GM13977 (cell line): ENCODE measurements at regions not wholly inside any gene's neighbourhood (a gene's known extent, or its start where the extent isn't known, plus 50 kb on each side); places are given as distances from the start of the nearest gene placed in this dataset.

Experiments used
- DNase-seq: peaks from one replicate; pipeline ENCODE4 v3.0.0; 2012; ENCODE audit warnings: low spot score
- in situ Hi-C: fragments of 300-500 bp; cut with MboI; formaldehyde crosslinking; loops from one replicate; pipeline ENCODE4 v1.12.0; 2022; ENCODE audit warnings: low sequenced_read_pairs, low pct_unique_long_range_greater_than_20kb, mixed read lengths, inconsistent platforms; ENCODE audit not compliant: unreplicated experiment
- TF ChIP-seq, protein P1 (sequence below): IDR thresholded peaks from 2 replicates; pipeline ENCODE4 v1.5.1; 2012; ENCODE audit warnings: mild to moderate bottlenecking, control low read depth; ENCODE audit not compliant: insufficient read depth; ENCODE audit errors: extremely low read depth, missing control alignments

DNA sequence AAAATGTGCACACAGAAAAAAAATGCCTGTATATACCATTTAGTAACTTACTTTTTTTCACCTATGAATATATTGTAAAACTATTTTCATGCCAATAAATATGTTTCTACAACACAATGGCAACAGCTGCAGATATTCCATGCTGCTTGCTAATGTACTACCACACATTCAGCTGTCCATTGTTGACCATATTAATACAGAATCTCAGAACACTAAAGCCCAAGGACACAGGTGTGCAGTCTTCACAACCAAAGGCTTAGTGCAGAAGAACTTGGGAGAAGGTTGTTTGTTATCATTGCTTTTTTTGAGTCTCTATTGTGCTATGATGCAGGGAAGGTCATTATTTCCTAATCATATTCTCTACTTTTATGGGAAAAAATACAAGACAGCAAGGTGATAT lies 79.6 kb downstream of the DIPK2A start:
- in situ Hi-C loops, result no loop called here
- TF ChIP-seq, protein P1, sequence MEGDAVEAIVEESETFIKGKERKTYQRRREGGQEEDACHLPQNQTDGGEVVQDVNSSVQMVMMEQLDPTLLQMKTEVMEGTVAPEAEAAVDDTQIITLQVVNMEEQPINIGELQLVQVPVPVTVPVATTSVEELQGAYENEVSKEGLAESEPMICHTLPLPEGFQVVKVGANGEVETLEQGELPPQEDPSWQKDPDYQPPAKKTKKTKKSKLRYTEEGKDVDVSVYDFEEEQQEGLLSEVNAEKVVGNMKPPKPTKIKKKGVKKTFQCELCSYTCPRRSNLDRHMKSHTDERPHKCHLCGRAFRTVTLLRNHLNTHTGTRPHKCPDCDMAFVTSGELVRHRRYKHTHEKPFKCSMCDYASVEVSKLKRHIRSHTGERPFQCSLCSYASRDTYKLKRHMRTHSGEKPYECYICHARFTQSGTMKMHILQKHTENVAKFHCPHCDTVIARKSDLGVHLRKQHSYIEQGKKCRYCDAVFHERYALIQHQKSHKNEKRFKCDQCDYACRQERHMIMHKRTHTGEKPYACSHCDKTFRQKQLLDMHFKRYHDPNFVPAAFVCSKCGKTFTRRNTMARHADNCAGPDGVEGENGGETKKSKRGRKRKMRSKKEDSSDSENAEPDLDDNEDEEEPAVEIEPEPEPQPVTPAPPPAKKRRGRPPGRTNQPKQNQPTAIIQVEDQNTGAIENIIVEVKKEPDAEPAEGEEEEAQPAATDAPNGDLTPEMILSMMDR, result no peak
- no peak for DNase-seq

DNA sequence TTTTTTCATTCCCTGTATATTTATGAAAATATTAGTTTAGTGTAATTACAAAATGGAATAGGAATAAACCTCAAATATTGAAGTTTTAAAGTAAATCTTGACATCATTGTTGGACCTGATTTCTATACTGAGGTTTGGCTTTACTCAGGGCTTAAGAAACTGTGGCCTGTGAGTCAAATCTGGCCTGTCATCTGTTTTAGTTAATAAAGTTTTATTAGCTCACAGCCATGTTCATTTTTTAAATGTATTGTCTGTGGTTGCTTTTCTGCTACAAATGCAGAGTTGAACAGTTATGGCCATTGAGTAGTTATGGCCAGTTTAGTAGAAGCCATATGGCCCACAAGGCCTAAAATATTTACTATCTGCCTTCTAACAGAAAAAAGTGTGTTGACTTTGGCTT lies 80.7 kb downstream of the DIPK2A start:
- in situ Hi-C loops, result no loop called here

GRCh38 chr3:144053121-144053520 lies 81.5 kb downstream of the DIPK2A start:
- TF ChIP-seq, protein P1, result no peak
- in situ Hi-C loops, result no loop called here
- DNase-seq, result no peak

More for the DNA sequence above, 80.7 kb downstream of the DIPK2A start:
- TF ChIP-seq, protein P1, result no peak
- no peak for DNase-seq

- in situ Hi-C loops, result no loop called here
- TF ChIP-seq, protein P1, result no peak
- no peak for DNase-seq
Measured at GRCh38 chr3:144054766-144055165, 83.1 kb downstream of the DIPK2A start.

- DNase-seq, result no peak
- in situ Hi-C loops, result no loop called here
- TF ChIP-seq, protein P1, result no peak
Measured at GRCh38 chr3:144055604-144056003, 84.0 kb downstream of the DIPK2A start.

DNA sequence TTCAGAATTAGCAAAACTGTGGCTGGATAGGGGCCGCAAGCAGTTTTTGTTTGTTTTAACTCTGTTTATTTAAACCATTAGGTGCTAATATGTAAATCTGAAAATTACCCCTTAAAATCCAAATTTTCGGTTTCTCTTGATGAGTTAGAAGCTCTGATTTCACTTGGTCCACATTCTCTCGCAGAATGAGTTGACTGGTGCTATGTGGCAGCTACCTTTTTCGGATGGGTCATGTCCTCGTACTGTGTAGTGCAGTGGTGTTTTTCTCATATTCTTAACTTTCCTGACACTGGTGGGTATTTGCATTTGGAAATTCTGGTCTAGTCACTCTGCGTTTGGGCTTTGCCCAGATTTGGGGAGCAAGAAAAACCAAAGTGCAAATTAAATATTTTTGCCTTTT lies 87.1 kb downstream of the DIPK2A start:
- DNase-seq, result no peak
- TF ChIP-seq, protein P1, result no peak
- in situ Hi-C loops, result no loop called here

GRCh38 chr3:144059481-144059880 lies 87.9 kb downstream of the DIPK2A start:
- no peak for DNase-seq
- TF ChIP-seq, protein P1, result no peak
- in situ Hi-C loops, result no loop called here
